WTC11 (cell line): ENCODE measurements at regions not wholly inside any gene's neighbourhood (a gene's known extent, or its start where the extent isn't known, plus 50 kb on each side); places are given as distances from the start of the nearest gene placed in this dataset.

Experiments
- CREM ChIP-seq: sonication (generic); formaldehyde crosslinking; IDR thresholded peaks from 2 replicates; pipeline ENCODE4 v1.8.1; 2022; ENCODE audit warnings: mild to moderate bottlenecking, missing genetic modification reagents, moderate library complexity
- GABPB1 ChIP-seq: sonication (generic); formaldehyde crosslinking; IDR thresholded peaks from 2 replicates; pipeline ENCODE4 v1.8.1; 2023; ENCODE audit warnings: mild to moderate bottlenecking, missing genetic modification reagents
- MXD4 ChIP-seq: fragments of 250-450 bp; sonication (Bioruptor Pico); IDR thresholded peaks from 2 replicates; pipeline ENCODE4 v1.8.0; 2021; ENCODE audit warnings: mild to moderate bottlenecking, moderate library complexity, borderline replicate concordance
- NR3C1 ChIP-seq: sonication (generic); formaldehyde crosslinking; conservative IDR thresholded peaks from 2 replicates; pipeline ENCODE4 v1.8.1; 2023; ENCODE audit warnings: low read depth, mild to moderate bottlenecking, missing genetic modification reagents
- PRRX2 ChIP-seq: fragments of 250-450 bp; sonication (Bioruptor Pico); IDR thresholded peaks from 2 replicates; pipeline ENCODE4 v1.8.0; 2021; ENCODE audit warnings: mild to moderate bottlenecking
- ZNF138 ChIP-seq: sonication (generic); formaldehyde crosslinking; conservative IDR thresholded peaks from 2 replicates; pipeline ENCODE4 v1.8.1; 2022; ENCODE audit warnings: mild to moderate bottlenecking, moderate library complexity, missing genetic modification reagents
- TF ChIP-seq, protein P1 (sequence below): fragments of 200-600 bp; IDR thresholded peaks from 2 replicates; pipeline ENCODE4 v1.8.0; 2022; ENCODE audit warnings: antibody characterized with exemption
- TF ChIP-seq, protein P2 (sequence below): sonication (generic); formaldehyde crosslinking; IDR thresholded peaks from 2 replicates; pipeline ENCODE4 v1.8.1; 2023; ENCODE audit warnings: mild to moderate bottlenecking, moderate library complexity, missing genetic modification reagents
- TF ChIP-seq, protein P3 (sequence below): sonication (generic); formaldehyde crosslinking; IDR thresholded peaks from 2 replicates; pipeline ENCODE4 v1.8.0; 2022; ENCODE audit warnings: mild to moderate bottlenecking, missing genetic modification reagents
- TF ChIP-seq, protein P4 (sequence below): sonication (generic); formaldehyde crosslinking; IDR thresholded peaks from 2 replicates; pipeline ENCODE4 v1.8.0; 2022; ENCODE audit warnings: missing genetic modification reagents
- TF ChIP-seq, protein P5 (sequence below): sonication (generic); formaldehyde crosslinking; IDR thresholded peaks from 2 replicates; pipeline ENCODE4 v1.8.1; 2023; ENCODE audit warnings: mild to moderate bottlenecking, missing genetic modification reagents, moderate library complexity
- TF ChIP-seq, protein P6 (sequence below): sonication (generic); formaldehyde crosslinking; IDR thresholded peaks from 2 replicates; pipeline ENCODE4 v1.8.1; 2022; ENCODE audit warnings: mild to moderate bottlenecking, missing genetic modification reagents, moderate library complexity, borderline replicate concordance
- TF ChIP-seq, protein P7 (sequence below): sonication (generic); formaldehyde crosslinking; IDR thresholded peaks from 2 replicates; pipeline ENCODE4 v1.8.0; 2022; ENCODE audit warnings: mild to moderate bottlenecking, missing genetic modification reagents

DNA sequence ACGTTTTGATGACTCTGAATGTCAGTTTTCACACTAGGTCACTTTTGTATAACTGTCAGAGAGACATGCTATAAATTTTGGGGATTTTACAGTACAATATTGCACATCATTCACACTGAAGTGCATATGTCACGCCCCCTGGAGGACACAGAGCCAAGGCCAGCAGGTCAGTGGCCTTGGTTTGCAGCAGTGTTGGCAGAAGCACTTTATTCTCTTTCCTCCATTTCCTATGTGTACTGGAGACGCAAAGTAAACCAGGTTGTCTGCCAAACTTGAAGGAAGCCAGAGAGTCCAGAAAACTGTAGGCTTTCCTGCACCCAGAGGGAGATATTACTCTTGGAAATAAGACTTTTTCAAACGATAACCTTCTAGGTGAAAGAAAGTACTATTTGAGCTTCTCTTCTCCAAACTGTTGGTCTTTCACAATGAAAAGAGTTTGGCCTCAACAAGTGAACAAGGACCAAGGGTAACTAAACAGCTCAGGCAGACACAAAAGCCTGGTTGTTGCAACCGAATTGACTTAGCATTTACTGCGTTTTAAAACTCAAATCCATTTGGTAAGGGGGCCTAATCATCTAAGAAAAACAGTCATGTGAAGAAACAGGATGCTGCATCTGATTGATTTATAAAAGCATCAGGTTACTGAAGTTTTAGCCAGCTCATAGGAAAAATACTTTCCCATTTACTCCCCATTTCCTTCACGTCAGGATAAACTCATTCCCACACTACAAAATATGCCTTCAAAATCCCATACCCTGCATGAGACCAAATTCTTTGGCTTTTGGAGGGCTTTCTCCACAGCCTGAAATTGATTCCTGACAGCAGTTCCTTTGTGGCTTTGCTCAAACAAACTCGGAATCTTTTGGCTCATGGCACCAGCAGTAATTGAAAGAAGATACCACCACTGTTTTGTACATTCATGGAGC is 83.0 kb upstream of the SEC61G start:
- TF ChIP-seq, protein P1, sequence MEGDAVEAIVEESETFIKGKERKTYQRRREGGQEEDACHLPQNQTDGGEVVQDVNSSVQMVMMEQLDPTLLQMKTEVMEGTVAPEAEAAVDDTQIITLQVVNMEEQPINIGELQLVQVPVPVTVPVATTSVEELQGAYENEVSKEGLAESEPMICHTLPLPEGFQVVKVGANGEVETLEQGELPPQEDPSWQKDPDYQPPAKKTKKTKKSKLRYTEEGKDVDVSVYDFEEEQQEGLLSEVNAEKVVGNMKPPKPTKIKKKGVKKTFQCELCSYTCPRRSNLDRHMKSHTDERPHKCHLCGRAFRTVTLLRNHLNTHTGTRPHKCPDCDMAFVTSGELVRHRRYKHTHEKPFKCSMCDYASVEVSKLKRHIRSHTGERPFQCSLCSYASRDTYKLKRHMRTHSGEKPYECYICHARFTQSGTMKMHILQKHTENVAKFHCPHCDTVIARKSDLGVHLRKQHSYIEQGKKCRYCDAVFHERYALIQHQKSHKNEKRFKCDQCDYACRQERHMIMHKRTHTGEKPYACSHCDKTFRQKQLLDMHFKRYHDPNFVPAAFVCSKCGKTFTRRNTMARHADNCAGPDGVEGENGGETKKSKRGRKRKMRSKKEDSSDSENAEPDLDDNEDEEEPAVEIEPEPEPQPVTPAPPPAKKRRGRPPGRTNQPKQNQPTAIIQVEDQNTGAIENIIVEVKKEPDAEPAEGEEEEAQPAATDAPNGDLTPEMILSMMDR = 0 out of 2 replicates have a peak, but pooled peaks have one; percentile 48
- TF ChIP-seq NR3C1 = no peak
- TF ChIP-seq, protein P2, sequence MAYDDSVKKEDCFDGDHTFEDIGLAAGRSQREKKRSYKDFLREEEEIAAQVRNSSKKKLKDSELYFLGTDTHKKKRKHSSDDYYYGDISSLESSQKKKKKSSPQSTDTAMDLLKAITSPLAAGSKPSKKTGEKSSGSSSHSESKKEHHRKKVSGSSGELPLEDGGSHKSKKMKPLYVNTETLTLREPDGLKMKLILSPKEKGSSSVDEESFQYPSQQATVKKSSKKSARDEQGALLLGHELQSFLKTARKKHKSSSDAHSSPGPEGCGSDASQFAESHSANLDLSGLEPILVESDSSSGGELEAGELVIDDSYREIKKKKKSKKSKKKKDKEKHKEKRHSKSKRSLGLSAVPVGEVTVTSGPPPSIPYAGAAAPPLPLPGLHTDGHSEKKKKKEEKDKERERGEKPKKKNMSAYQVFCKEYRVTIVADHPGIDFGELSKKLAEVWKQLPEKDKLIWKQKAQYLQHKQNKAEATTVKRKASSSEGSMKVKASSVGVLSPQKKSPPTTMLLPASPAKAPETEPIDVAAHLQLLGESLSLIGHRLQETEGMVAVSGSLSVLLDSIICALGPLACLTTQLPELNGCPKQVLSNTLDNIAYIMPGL = no peak
- TF ChIP-seq, protein P3, sequence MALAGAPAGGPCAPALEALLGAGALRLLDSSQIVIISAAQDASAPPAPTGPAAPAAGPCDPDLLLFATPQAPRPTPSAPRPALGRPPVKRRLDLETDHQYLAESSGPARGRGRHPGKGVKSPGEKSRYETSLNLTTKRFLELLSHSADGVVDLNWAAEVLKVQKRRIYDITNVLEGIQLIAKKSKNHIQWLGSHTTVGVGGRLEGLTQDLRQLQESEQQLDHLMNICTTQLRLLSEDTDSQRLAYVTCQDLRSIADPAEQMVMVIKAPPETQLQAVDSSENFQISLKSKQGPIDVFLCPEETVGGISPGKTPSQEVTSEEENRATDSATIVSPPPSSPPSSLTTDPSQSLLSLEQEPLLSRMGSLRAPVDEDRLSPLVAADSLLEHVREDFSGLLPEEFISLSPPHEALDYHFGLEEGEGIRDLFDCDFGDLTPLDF (CRISPR knock-in tag) = no peak
- no peak for TF ChIP-seq MXD4 (CRISPR knock-in tag)
- no peak for TF ChIP-seq CREM
- TF ChIP-seq GABPB1 = no peak
- TF ChIP-seq, protein P4, sequence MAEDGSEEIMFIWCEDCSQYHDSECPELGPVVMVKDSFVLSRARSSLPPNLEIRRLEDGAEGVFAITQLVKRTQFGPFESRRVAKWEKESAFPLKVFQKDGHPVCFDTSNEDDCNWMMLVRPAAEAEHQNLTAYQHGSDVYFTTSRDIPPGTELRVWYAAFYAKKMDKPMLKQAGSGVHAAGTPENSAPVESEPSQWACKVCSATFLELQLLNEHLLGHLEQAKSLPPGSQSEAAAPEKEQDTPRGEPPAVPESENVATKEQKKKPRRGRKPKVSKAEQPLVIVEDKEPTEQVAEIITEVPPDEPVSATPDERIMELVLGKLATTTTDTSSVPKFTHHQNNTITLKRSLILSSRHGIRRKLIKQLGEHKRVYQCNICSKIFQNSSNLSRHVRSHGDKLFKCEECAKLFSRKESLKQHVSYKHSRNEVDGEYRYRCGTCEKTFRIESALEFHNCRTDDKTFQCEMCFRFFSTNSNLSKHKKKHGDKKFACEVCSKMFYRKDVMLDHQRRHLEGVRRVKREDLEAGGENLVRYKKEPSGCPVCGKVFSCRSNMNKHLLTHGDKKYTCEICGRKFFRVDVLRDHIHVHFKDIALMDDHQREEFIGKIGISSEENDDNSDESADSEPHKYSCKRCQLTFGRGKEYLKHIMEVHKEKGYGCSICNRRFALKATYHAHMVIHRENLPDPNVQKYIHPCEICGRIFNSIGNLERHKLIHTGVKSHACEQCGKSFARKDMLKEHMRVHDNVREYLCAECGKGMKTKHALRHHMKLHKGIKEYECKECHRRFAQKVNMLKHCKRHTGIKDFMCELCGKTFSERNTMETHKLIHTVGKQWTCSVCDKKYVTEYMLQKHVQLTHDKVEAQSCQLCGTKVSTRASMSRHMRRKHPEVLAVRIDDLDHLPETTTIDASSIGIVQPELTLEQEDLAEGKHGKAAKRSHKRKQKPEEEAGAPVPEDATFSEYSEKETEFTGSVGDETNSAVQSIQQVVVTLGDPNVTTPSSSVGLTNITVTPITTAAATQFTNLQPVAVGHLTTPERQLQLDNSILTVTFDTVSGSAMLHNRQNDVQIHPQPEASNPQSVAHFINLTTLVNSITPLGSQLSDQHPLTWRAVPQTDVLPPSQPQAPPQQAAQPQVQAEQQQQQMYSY (CRISPR knock-in tag) = no peak
- TF ChIP-seq, protein P5, sequence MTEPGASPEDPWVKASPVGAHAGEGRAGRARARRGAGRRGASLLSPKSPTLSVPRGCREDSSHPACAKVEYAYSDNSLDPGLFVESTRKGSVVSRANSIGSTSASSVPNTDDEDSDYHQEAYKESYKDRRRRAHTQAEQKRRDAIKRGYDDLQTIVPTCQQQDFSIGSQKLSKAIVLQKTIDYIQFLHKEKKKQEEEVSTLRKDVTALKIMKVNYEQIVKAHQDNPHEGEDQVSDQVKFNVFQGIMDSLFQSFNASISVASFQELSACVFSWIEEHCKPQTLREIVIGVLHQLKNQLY (CRISPR knock-in tag) = no peak
- TF ChIP-seq PRRX2 = no peak
- TF ChIP-seq, protein P6, sequence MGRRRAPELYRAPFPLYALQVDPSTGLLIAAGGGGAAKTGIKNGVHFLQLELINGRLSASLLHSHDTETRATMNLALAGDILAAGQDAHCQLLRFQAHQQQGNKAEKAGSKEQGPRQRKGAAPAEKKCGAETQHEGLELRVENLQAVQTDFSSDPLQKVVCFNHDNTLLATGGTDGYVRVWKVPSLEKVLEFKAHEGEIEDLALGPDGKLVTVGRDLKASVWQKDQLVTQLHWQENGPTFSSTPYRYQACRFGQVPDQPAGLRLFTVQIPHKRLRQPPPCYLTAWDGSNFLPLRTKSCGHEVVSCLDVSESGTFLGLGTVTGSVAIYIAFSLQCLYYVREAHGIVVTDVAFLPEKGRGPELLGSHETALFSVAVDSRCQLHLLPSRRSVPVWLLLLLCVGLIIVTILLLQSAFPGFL (CRISPR knock-in tag) = no peak
- no peak for TF ChIP-seq ZNF138 (CRISPR knock-in tag)
- TF ChIP-seq, protein P7, sequence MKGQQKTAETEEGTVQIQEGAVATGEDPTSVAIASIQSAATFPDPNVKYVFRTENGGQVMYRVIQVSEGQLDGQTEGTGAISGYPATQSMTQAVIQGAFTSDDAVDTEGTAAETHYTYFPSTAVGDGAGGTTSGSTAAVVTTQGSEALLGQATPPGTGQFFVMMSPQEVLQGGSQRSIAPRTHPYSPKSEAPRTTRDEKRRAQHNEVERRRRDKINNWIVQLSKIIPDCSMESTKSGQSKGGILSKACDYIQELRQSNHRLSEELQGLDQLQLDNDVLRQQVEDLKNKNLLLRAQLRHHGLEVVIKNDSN (CRISPR knock-in tag) = no peak
